Adipocyte (in vitro differentiated cells): ENCODE measurements at regions not wholly inside any gene's neighbourhood (a gene's known extent, or its start where the extent isn't known, plus 50 kb on each side); places are given as distances from the start of the nearest gene placed in this dataset.
"Not testable (repeated sequence)": the region's sequence is repeated elsewhere in the genome, so short reads cannot be mapped to it uniquely, and the experiment has no call there.

Experiments used
- DNase-seq: peaks from one replicate; pipeline ENCODE4 v3.0.0-alpha.2; 2015; ENCODE audit warnings: low read depth
- H3K27me3 ChIP-seq: replicated peaks from 2 replicates; pipeline ENCODE4 v1.7.0; 2013; ENCODE audit warnings: mild to moderate bottlenecking, low read length, moderate library complexity; ENCODE audit not compliant: control insufficient read depth, insufficient read depth
- H3K36me3 ChIP-seq: 2 replicates; pipeline ENCODE4 v1.7.0; 2013; ENCODE audit warnings: low read length, mild to moderate bottlenecking, moderate library complexity; ENCODE audit not compliant: control insufficient read depth, insufficient read depth, severe bottlenecking
- H3K4me1 ChIP-seq: 2 replicates; pipeline ENCODE4 v1.7.0; 2013; ENCODE audit warnings: mild to moderate bottlenecking, low read length, moderate library complexity; ENCODE audit not compliant: control insufficient read depth, insufficient read depth
- H3K4me3 ChIP-seq: 2 replicates; pipeline ENCODE4 v1.7.0; 2013; ENCODE audit warnings: mild to moderate bottlenecking, low read length, moderate library complexity
- H3K9ac ChIP-seq: 2 replicates; pipeline ENCODE4 v1.7.0; 2013; ENCODE audit warnings: mild to moderate bottlenecking, low read length, moderate library complexity
- H3K9me3 ChIP-seq: 2 replicates; pipeline ENCODE4 v1.7.0; 2013; ENCODE audit warnings: mild to moderate bottlenecking, low read length, moderate library complexity; ENCODE audit not compliant: control insufficient read depth

- Histone ChIP-seq H3K4me1 (no peaks in the 10 kb centered on the region), H3K9me3 (no peaks in the 10 kb centered on the region), H3K36me3 (no peaks in the 10 kb centered on the region), H3K27me3 (no peaks in the 10 kb centered on the region), H3K4me3 (no peak overlapping the region), H3K9ac (no peak overlapping the region)
- no peak for DNase-seq
These were observed 292.1 kb downstream of the TDRD3 start for GRCh38 chr13:60689076-60689475.

DNA sequence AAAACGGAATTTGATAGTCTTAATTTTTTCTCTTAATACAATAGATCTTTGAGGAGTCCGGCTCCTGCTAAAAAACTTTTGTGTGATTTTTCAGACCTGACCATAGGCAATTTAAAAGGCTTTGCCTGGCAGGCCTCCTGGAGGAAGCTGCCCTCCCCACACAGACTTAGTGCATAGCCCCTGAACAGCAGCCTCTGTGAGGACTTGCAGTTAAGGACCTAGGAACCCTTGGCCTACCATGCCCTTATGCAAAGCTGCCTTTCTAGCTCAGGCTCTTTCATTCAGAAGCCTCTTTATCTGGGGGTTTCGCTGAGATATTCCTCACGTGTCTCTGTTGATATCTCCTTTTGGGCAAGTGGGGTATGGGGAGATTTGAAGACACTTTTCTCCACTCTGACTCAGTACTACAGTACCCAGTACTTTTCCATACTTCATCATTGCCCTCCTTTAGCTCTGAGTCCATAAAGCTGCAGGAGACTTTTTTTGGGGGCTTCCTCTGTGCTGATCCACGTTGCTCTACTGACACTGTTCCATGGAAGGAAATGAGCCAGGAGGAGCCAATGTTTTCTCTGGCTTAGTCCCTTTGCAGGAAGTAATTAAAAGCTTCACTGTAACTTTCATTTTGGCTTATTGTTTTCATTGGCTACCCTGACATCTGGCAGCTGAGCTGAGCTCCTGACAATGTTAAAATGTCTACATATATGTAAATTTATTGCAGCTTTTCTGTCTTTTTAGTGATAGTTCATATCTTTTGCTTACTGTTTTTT, 283.1 kb downstream of the TDRD3 start:
- Histone ChIP-seq H3K9me3 (no peaks in the 10 kb centered on the region), H3K9ac (no peak overlapping the region)
- DNase-seq = no peak

GRCh38 chr13:60679131-60679530, 282.1 kb downstream of the TDRD3 start:
- Histone ChIP-seq H3K36me3 (no peaks in the 10 kb centered on the region), H3K9me3 (no peaks in the 10 kb centered on the region), H3K9ac (no peak overlapping the region), H3K4me1 (no peaks in the 10 kb centered on the region), H3K4me3 (no peak overlapping the region), H3K27me3 (peaks cover 2% of the 10 kb centered on the region)
- DNase-seq = no peak

More for the DNA sequence above, 283.1 kb downstream of the TDRD3 start:
- no peak overlapping the region for H3K4me3 ChIP-seq
- H3K36me3 ChIP-seq = no peaks in the 10 kb centered on the region
- H3K27me3 ChIP-seq = peaks cover 2% of the 10 kb centered on the region
- H3K4me1 ChIP-seq = no peaks in the 10 kb centered on the region

GRCh38 chr13:60671386-60671785, 274.4 kb downstream of the TDRD3 start:
- peaks cover 11% of the 10 kb centered on the region for H3K9me3 ChIP-seq
- no peak for DNase-seq
- no peak overlapping the region for H3K4me3 ChIP-seq
- H3K4me1 ChIP-seq = no peaks in the 10 kb centered on the region
- peaks cover 2% of the 10 kb centered on the region for H3K27me3 ChIP-seq
- H3K9ac ChIP-seq = no peak overlapping the region
- H3K36me3 ChIP-seq = no peaks in the 10 kb centered on the region

GRCh38 chr13:60663788-60664187, 266.8 kb downstream of the TDRD3 start:
- Histone ChIP-seq H3K27me3 (no peaks in the 10 kb centered on the region), H3K9ac (no peak overlapping the region), H3K4me3 (no peak overlapping the region), H3K9me3 (no peaks in the 10 kb centered on the region), H3K36me3 (no peaks in the 10 kb centered on the region), H3K4me1 (no peaks in the 10 kb centered on the region)
- no peak for DNase-seq

DNA sequence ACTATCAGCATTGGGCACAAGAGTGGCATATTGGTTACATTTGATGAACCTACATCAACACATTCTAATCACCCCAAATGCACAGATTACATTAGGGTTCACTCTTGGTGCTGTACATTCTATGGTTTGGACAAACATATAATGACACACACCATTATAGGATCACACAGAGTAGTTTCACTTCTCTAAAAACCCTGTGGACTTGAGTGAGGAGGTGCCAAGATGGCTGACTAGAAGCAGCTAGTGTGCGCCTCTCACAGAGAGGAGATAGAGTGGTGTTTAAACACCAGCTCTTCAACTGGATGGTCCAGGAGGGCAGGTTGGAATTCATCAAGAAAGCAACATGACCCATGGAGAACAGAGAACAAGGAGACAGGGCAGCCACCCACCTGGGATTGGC, 265.6 kb downstream of the TDRD3 start:
- Histone ChIP-seq H3K36me3 (no peaks in the 10 kb centered on the region), H3K4me3 (no peak overlapping the region), H3K4me1 (no peaks in the 10 kb centered on the region), H3K9ac (no peak overlapping the region), H3K9me3 (no peaks in the 10 kb centered on the region), H3K27me3 (no peaks in the 10 kb centered on the region)
- DNase-seq = no peak

DNA sequence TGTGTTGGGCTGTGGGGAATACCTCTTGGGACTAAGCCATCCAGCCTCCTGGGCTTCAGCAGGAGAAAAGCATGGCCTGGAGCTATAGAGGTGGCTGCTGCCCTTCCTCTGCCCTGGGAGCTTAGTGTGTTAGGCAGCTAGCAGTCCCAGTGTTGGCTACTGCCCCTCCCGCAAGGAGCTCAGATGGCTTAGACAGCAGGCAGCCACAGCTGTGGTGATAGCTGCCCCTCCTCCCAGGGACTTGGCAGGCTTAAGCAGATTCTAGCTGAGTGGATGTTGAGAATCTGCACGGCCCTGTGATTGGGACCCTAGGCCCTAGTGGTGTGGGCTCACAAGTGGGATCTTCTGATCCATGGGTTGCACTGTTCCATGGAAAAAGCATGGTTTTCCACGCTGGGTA, 264.5 kb downstream of the TDRD3 start:
- no peaks in the 10 kb centered on the region for H3K36me3 ChIP-seq
- no peak overlapping the region for H3K9ac ChIP-seq
- no peaks in the 10 kb centered on the region for H3K9me3 ChIP-seq
- no peaks in the 10 kb centered on the region for H3K4me1 ChIP-seq
- H3K4me3 ChIP-seq = no peak overlapping the region
- DNase-seq = no peak
- no peaks in the 10 kb centered on the region for H3K27me3 ChIP-seq

- H3K9ac ChIP-seq, H3K9me3 ChIP-seq, H3K4me1 ChIP-seq, H3K36me3 ChIP-seq, DNase-seq, H3K4me3 ChIP-seq, H3K27me3 ChIP-seq: not testable (repeated sequence)
These were observed 260.6 kb downstream of the TDRD3 start for GRCh38 chr13:60657586-60657985.

DNA sequence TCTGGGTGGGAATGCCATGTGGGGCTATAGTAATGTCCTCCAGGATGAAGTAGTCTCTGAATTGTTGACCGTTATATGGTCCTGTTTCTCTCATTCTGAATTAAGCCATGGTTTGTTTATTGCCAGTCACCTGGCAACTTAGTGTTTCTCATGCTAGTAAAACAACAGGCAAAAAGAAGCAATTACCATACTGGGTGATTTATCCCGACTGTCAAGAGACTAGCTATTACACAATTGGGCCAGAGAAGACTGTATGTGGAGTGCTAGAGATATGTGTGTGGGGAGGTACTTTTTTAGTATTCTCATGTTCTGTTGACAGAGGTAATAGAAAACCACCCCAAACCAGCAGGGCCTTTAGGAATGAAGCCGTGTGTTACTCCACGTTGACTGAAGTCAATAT, 258.2 kb downstream of the TDRD3 start:
- Histone ChIP-seq H3K4me1 (no peaks in the 10 kb centered on the region), H3K9me3 (no peaks in the 10 kb centered on the region), H3K4me3 (no peak overlapping the region), H3K9ac (no peak overlapping the region), H3K36me3 (no peaks in the 10 kb centered on the region), H3K27me3 (no peaks in the 10 kb centered on the region)
- DNase-seq = no peak

DNA sequence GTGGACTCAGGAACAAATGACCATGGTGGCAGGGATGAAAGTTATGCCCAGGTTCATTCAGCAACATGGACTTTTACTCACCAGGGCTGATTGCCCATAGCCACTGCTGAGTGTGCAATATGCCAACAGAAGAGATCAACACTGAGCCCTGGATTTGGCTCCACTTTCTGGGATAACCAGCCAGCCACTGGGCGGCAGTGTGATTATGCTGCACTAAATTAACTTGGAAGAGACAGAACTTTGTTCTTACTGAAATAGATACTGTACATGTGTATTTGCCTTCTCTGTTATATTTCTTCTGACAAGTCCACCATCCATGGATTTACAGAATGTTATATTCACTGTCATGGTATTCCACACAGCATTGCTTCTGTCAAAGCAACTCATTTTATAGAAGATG, 257.4 kb downstream of the TDRD3 start:
- Histone ChIP-seq H3K27me3 (no peaks in the 10 kb centered on the region), H3K4me1 (no peaks in the 10 kb centered on the region), H3K36me3 (no peaks in the 10 kb centered on the region), H3K4me3 (no peak overlapping the region), H3K9me3 (no peaks in the 10 kb centered on the region), H3K9ac (no peak overlapping the region)
- peak; percentile 35 for DNase-seq

DNA sequence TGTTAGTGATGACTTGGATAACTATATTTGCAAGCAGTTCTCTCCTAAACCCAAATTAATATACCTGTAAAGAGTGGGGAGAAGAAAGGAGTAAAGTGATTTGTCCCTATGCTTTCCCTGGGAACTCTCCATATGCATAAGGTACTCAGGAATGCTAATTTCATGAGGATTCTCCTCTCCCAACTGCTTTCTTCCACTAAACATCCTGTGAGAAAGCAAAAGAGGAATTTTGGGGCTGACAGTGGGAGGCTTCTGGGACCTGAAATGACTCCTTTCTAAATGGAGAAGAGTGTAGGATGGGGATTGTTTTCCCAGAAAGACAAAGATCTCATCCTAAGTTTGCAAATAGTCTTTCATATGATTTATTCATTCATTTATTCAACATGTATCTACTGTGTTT, 250.5 kb downstream of the TDRD3 start:
- Histone ChIP-seq H3K4me3 (no peak overlapping the region), H3K27me3 (peaks cover 4% of the 10 kb centered on the region), H3K36me3 (no peaks in the 10 kb centered on the region), H3K4me1 (no peaks in the 10 kb centered on the region), H3K9me3 (no peaks in the 10 kb centered on the region), H3K9ac (no peak overlapping the region)
- no peak for DNase-seq

DNA sequence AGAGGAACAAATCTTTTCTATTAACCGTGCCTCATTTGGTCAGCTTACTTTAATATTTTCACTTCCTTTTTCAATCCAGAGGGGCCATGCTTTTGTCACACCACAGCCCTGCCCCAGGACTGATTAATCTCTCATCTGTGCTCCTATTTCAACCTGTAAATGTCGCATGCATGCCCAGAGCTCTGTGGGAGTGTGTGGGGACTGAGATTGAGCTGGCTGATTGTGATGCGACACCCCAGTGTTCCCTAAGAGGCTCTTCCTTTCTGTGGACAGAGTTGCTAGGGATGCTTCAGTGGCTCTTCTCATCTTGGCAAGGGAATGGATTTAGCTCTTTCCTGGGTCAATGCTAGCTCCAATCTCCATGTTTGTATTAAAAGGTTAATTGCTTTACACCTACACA, 249.6 kb downstream of the TDRD3 start:
- DNase-seq = no peak
- no peaks in the 10 kb centered on the region for H3K9me3 ChIP-seq
- no peaks in the 10 kb centered on the region for H3K36me3 ChIP-seq
- H3K4me3 ChIP-seq = no peak overlapping the region
- no peaks in the 10 kb centered on the region for H3K4me1 ChIP-seq
- no peak overlapping the region for H3K9ac ChIP-seq
- H3K27me3 ChIP-seq = peaks cover 4% of the 10 kb centered on the region
